ENCODE measurements at regions not wholly inside any gene's neighbourhood (a gene's known extent, or its start where the extent isn't known, plus 50 kb on each side); places are given as distances from the start of the nearest gene placed in this dataset.

GRCh38 chr12:45598336-45598735 lies 131.2 kb upstream of the ARID2 start:
- TF ChIP-seq POLR2AphosphoS5 (IDR thresholded peaks at IDR 0.05; ENCODE audit: low read depth, low read length) (no peak), REST (IDR thresholded peaks at IDR 0.05; ENCODE audit: insufficient read depth in 1 of 2, low read depth in 2 of 2, low read length in 2 of 2) (no peak), TAF1 (IDR thresholded peaks at IDR 0.05; ENCODE audit: borderline replicate concordance, insufficient read depth, low read length) (no peak), SIN3A (IDR thresholded peaks at IDR 0.05; ENCODE audit: borderline replicate concordance, insufficient read depth, low read length) (no peak)

Data from PFSK-1 (cell line).